Pancreas (tissue), 10 donors: ENCODE measurements at regions not wholly inside any gene's neighbourhood (a gene's known extent, or its start where the extent isn't known, plus 50 kb on each side); places are given as distances from the start of the nearest gene placed in this dataset.

Experiments used
- ATAC-seq, 4 donors: fragments of 200-7000 bp; cut with Tn5 transposase; one replicate each; pipeline versions ENCODE4 v1.8.0 to v1.9.1; 2020; ENCODE audit warnings: mild to moderate bottlenecking in 4 of 4, moderate library complexity in 4 of 4
- DNase-seq, 6 donors: peaks; one replicate each; pipeline ENCODE4 v3.0.0-alpha.2; 2020
- FAIRE-seq: peaks from 2 replicates; lab custom pipeline; 2012; peaks lifted over from hg19 to GRCh38; lab: Jason Lieb, UNC
- H3K27ac ChIP-seq, 4 donors: fragments of 200-600 bp; sonication (generic); 1 replicate in 3 of 4; 2 replicates in 1 of 4; pipeline versions ENCODE4 v1.5.0 to v1.8.0; 2020
- H3K27me3 ChIP-seq, 4 donors: fragments of 200-600 bp; one replicate each; pipeline ENCODE4 v1.8.0; 2021
- H3K36me3 ChIP-seq, 3 donors: fragments of 200-600 bp; sonication (generic) in 1 of 3; one replicate each; pipeline versions ENCODE4 v1.5.0 to v1.8.0; 2020 to 2021
- H3K4me1 ChIP-seq, 3 donors: fragments of 200-600 bp; one replicate each; pipeline ENCODE4 v1.8.0; 2021
- H3K4me3 ChIP-seq, 4 donors: fragments of 200-600 bp; sonication (generic) in 2 of 4; one replicate each; pipeline versions ENCODE4 v1.5.0 to v1.8.0; 2020 to 2021
- H3K9me3 ChIP-seq, 4 donors: fragments of 200-600 bp; one replicate each; pipeline ENCODE4 v1.8.0; 2021
- WGBS, 2 donors: extraction: QIAGEN DNeasy Blood & Tissue Kit; methylation state at CpG; one replicate each; pipeline ENCODE4 v1.1.7; 2013; 5-methylcytosine and 5-hydroxymethylcytosine counted together
- intact Hi-C, 3 donors: fragments of 100-400 bp; cut with DNase I; formaldehyde crosslinking; loops; one replicate each; pipeline versions ENCODE4 v1.11.1 to v1.14.2; 2022
- TF ChIP-seq, protein P1 (sequence below), 4 donors: fragments of 200-600 bp; sonication (generic) in 3 of 4; IDR thresholded peaks; one replicate each; pipeline versions ENCODE4 v1.5.0 to v1.8.0; 2021; ENCODE audit warnings: antibody characterized with exemption in 4 of 4
- donor health status: healthy with polysubstance abuse.
- donor health status: DM: no; HTN: no; CAD: no; lungs with moderate emphysema.
- donor health status: DM: no; HTN: no; CAD: no.
- donor health status: control.
- donor health status: control.
- donor health status: Bipolar disorder and iron deficiency.
- donor health status: DM: yes; HTN: yes; CAD: no.
- donor health status: DM: no; HTN: no; CAD: no.
- donor health status: DM: no; HTN: no; CAD: no.
- donor health status: DM: yes; HTN: yes; CAD: no.

DNA sequence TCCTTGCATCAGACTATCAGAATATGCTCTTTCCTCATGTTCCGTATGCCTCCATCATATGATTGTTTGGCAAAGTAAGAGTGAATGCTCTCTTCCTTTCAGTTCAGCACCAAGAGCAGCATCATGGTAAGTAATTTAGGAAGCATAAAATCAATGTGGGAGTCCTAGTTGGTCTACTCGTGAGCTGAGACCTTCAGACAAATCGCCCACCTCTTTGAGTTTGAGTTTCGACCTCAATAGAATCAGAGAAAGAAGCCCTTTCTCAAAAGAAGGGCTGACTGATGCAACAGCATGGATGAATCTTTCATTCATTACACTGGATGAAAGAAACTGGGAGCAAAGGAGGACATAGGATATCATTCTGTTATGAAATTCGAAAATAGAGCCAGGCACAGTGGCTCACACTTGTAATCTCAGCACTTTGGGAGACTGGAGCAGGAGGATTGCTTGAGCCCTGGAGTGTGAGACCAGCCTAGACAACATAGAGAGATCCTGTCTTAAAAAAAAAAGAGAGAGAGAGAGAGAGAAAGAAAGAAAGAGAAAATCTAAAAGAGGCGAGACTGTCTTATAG lies 112.5 kb downstream of the ZC3H11B start:
- DNase-seq (no peak), ATAC-seq (no peak), FAIRE-seq (no peak)
- 91 to 93% methylated on average over 6 of the region's 6 CpGs for WGBS, 2 donors
- intact Hi-C loops: no loop called here
- Histone ChIP-seq H3K9me3 (no peaks in the 10 kb centered on the region), H3K27ac (no peak overlapping the region), H3K4me3 (no peak overlapping the region), H3K36me3 (no peaks in the 10 kb centered on the region), H3K4me1 (no peaks in the 10 kb centered on the region), H3K27me3 (no peaks in the 10 kb centered on the region)
- TF ChIP-seq, protein P1, sequence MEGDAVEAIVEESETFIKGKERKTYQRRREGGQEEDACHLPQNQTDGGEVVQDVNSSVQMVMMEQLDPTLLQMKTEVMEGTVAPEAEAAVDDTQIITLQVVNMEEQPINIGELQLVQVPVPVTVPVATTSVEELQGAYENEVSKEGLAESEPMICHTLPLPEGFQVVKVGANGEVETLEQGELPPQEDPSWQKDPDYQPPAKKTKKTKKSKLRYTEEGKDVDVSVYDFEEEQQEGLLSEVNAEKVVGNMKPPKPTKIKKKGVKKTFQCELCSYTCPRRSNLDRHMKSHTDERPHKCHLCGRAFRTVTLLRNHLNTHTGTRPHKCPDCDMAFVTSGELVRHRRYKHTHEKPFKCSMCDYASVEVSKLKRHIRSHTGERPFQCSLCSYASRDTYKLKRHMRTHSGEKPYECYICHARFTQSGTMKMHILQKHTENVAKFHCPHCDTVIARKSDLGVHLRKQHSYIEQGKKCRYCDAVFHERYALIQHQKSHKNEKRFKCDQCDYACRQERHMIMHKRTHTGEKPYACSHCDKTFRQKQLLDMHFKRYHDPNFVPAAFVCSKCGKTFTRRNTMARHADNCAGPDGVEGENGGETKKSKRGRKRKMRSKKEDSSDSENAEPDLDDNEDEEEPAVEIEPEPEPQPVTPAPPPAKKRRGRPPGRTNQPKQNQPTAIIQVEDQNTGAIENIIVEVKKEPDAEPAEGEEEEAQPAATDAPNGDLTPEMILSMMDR (IDR thresholded peaks at IDR 0.05): no peak

DNA sequence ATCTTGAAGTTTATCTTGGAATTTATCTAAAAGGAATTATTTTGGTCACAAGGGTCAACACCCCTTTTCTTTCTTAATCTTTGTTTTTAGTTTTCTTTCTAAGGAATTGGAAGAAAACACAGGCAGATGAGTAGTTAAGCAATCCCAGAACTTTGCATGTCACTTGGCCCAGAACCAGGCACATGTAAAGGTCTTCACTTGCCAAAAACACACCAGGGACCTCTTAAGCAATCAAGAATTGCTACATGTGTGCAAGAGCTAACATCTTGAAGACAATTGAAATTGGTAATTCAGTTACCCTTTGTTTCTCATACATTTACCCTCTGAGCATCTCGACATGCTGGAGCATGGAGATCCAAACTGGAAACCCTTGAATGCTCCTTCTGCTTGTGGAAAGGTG lies 114.2 kb downstream of the ZC3H11B start:
- DNase-seq: no peak
- FAIRE-seq: no peak
- no peak overlapping the region for H3K4me3 ChIP-seq
- no peaks in the 10 kb centered on the region for H3K4me1 ChIP-seq
- no peaks in the 10 kb centered on the region for H3K9me3 ChIP-seq
- 91 to 93% methylated on average over 1 of the region's 1 CpG for WGBS, 2 donors
- no peak for ATAC-seq
- TF ChIP-seq, protein P1 (IDR thresholded peaks at IDR 0.05): no peak
- intact Hi-C loops: no loop called here
- no peak overlapping the region for H3K27ac ChIP-seq
- no peaks in the 10 kb centered on the region for H3K27me3 ChIP-seq
- H3K36me3 ChIP-seq: no peaks in the 10 kb centered on the region

DNA sequence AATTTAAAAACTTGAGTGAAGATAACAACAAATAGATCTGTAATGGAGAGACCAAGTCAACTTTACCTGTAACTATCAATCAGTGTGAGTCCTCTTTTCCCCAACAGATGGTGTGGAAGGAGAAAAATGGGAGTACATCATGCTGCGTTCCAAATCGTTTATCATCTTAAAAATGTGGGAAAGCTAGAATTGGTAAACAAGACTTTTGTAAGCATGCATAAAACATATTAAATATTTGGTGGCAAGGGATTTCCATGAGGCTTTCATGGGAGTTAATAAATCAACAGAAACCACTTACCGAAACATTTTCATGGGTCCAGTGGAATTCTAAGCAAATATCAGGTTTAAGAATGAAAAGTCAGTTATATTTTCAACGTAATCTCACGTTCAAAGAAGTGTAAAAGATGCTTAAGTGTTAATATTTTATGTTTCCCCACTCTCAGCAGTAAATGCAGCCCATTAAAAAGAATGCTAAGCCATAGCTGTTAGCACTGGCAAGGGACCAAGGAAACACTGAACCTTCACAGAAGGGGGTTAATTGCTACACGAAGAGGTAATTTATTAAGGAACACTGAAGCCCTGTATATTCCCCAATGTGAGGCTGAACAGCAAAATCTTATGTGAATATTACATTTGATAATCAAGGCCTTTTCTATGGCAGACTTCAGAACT lies 117.0 kb downstream of the ZC3H11B start:
- TF ChIP-seq, protein P1 (IDR thresholded peaks at IDR 0.05): no peak
- no peak overlapping the region for H3K4me3 ChIP-seq
- intact Hi-C loops: no loop called here
- ATAC-seq: peak in 1 of 4 donors; percentile 51
- no peak for FAIRE-seq
- no peak overlapping the region for H3K27ac ChIP-seq
- H3K27me3 ChIP-seq: no peaks in the 10 kb centered on the region
- no peaks in the 10 kb centered on the region for H3K4me1 ChIP-seq
- whole genome bisulfite sequencing, 2 donors: 51 to 52% methylated on average over 6 of the region's 6 CpGs
- H3K9me3 ChIP-seq: no peaks in the 10 kb centered on the region
- DNase-seq: no peak
- no peaks in the 10 kb centered on the region for H3K36me3 ChIP-seq

DNA sequence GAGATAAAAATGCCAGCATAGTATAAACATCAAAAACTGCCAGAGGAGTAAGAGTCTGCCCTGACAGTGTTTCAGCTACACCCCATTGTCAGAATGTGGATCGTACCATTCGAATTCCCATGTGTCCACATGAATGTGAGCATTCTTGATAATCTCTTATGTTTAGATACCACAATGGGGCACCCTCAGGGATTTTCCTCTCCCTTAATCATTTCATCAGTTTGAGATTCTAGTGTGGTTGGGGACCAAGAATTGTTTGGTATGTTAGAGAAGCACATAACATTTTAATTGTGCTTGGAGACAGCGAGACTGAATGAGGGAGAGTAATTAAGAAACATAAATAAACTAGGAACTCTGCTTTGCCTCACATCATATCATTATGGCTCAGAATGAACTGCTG lies 120.2 kb downstream of the ZC3H11B start:
- no peak for ATAC-seq
- intact Hi-C loops: no loop called here

More for the DNA sequence above, 120.2 kb downstream of the ZC3H11B start:
- Histone ChIP-seq H3K36me3 (no peaks in the 10 kb centered on the region), H3K4me1 (no peaks in the 10 kb centered on the region), H3K27me3 (no peaks in the 10 kb centered on the region), H3K27ac (no peak overlapping the region), H3K4me3 (no peak overlapping the region), H3K9me3 (no peaks in the 10 kb centered on the region)
- DNase-seq (no peak), FAIRE-seq (no peak)
- WGBS, 2 donors: 79 to 82% methylated on average over 3 of the region's 3 CpGs
- TF ChIP-seq, protein P1 (IDR thresholded peaks at IDR 0.05): no peak
